ENCODE measurements at regions not wholly inside any gene's neighbourhood (a gene's known extent, or its start where the extent isn't known, plus 50 kb on each side); places are given as distances from the start of the nearest gene placed in this dataset.

- DNase-seq (ENCODE audit: low read depth, low spot score) = no peak
- in situ Hi-C loops (cut with HindIII; ENCODE audit: low pct_unique_long_range_greater_than_20kb, low sequenced_read_pairs) = no loop called here
These were observed 158.1 kb upstream of the USP38 start for GRCh38 chr4:143026459-143027170.

DNA sequence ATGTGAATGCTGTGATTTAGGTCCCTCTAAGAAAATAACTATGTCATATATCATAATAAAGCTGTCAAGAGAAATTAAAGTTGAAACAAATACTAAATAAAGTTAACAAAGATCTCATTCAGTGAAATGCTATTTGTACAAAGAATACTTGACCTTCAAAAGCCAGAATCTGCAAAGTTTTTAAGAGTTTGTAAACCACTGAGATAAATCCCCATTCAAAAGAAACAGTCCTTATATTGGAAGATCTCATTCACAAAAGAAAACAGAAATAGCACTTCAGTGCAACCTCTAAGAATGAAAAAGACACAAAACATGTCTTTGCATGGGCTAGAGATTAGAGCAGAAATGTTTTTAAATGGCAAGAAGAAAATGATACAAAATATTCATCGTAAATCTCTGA is 149.1 kb upstream of the USP38 start:
- in situ Hi-C loops (cut with HindIII; ENCODE audit: low pct_unique_long_range_greater_than_20kb, low sequenced_read_pairs) = no loop called here
- DNase-seq (ENCODE audit: low read depth, low spot score) = peak; percentile 66

GRCh38 chr4:143036443-143036842 is 148.3 kb upstream of the USP38 start:
- in situ Hi-C loops (cut with HindIII; ENCODE audit: low pct_unique_long_range_greater_than_20kb, low sequenced_read_pairs) = no loop called here
- no peak for DNase-seq (ENCODE audit: low read depth, low spot score)

GRCh38 chr4:143046454-143046853 is 138.3 kb upstream of the USP38 start:
- in situ Hi-C loops (cut with HindIII; ENCODE audit: low pct_unique_long_range_greater_than_20kb, low sequenced_read_pairs) = no loop called here
- DNase-seq (ENCODE audit: low read depth, low spot score) = no peak

GRCh38 chr4:143046906-143047305 is 137.8 kb upstream of the USP38 start:
- DNase-seq (ENCODE audit: low read depth, low spot score) = no peak
- in situ Hi-C loops (cut with HindIII; ENCODE audit: low pct_unique_long_range_greater_than_20kb, low sequenced_read_pairs) = no loop called here

GRCh38 chr4:143054971-143055370 is 129.7 kb upstream of the USP38 start:
- DNase-seq (ENCODE audit: low read depth, low spot score) = no peak
- in situ Hi-C loops (cut with HindIII; ENCODE audit: low pct_unique_long_range_greater_than_20kb, low sequenced_read_pairs) = no loop called here

- in situ Hi-C loops (cut with HindIII; ENCODE audit: low pct_unique_long_range_greater_than_20kb, low sequenced_read_pairs) = no loop called here
- DNase-seq (ENCODE audit: low read depth, low spot score) = no peak
These were observed 128.7 kb upstream of the USP38 start for GRCh38 chr4:143055997-143056396.

DNA sequence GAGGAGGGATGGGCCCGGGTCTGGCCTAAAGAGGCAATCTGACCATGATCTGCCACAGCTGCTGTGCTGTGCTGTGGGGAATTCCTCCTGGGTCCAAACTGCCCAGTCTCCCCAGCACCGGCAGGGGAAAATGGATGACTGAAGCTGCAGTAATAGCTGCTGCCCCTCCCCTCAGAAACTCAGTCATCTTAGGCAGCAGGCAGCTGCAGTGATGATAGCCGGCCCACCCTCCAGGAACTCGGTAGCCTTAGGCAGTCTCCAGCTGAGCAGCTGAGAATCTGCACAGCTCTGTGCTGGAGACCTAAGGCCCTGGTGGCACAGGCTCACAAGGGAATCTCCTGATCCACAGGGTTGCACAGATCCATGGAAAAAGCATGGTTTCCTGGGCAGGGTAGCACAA is 113.4 kb upstream of the USP38 start:
- DNase-seq (ENCODE audit: low read depth, low spot score) = no peak
- in situ Hi-C loops (cut with HindIII; ENCODE audit: low pct_unique_long_range_greater_than_20kb, low sequenced_read_pairs) = no loop called here

- in situ Hi-C loops (cut with HindIII; ENCODE audit: low pct_unique_long_range_greater_than_20kb, low sequenced_read_pairs) = no loop called here
- DNase-seq (ENCODE audit: low read depth, low spot score) = no peak
These were observed 108.0 kb upstream of the USP38 start for GRCh38 chr4:143076723-143077122.

- DNase-seq (ENCODE audit: low read depth, low spot score) = no peak
- in situ Hi-C loops (cut with HindIII; ENCODE audit: low pct_unique_long_range_greater_than_20kb, low sequenced_read_pairs) = no loop called here
These were observed 102.0 kb upstream of the USP38 start for GRCh38 chr4:143082701-143083100.

DNA sequence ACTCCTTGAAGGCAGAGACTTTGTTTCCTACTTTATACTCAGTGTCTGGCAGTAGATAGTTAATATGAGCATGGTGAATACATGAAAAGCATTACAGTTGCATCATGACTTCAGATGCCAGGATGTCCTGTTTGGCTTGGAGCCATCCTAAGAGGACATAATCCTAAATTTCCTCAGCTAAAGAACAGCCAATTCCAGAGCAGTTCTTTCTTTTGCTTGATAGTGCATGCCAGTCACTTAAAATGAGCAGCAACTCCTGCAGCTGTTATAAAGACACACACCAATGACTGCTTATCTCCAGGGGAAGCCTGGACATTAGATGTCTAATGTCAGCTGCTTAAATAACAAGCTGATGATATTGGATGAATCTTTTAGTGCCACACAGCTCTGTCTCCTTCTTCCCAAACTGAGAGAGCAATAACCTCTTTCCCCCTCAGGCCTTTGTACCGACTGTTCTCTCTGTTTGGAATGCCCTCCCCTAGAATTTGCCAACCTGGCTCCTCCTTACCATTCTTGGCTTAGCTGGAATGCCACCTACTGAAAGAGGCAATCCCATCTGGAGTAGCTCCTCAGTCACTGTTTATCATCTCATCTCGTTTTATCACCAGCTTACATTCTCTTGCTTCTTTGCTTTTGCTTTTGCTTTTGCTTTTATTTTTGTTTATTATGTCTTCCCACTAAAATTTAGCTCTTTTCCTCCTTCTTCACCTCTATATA is 100.8 kb upstream of the USP38 start:
- in situ Hi-C loops (cut with HindIII; ENCODE audit: low pct_unique_long_range_greater_than_20kb, low sequenced_read_pairs) = no loop called here
- peak; percentile 47 for DNase-seq (ENCODE audit: low read depth, low spot score)

DNA sequence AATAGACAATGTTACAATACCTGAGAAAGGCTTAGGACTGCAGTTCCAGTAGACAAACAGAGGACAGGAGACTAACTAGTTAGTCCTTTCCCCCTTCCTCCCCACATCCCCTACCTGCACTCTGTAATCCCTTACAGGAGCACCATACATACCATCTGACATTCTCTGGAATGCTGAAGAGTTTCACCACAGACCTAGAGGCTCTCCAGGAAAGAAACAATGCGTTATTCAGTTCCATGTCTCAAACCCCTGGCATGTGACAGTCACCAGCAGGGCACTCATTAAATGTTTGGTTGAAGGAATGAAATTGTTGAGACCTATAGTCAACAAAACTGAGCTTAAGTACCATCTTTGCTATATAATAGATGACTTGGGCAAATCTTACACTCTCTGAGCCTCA is 100.2 kb upstream of the USP38 start:
- DNase-seq (ENCODE audit: low read depth, low spot score) = peak; percentile 94
- in situ Hi-C loops (cut with HindIII; ENCODE audit: low pct_unique_long_range_greater_than_20kb, low sequenced_read_pairs) = no loop called here

- in situ Hi-C loops (cut with HindIII; ENCODE audit: low pct_unique_long_range_greater_than_20kb, low sequenced_read_pairs) = no loop called here
- peak; percentile 63 for DNase-seq (ENCODE audit: low read depth, low spot score)
These were observed 99.5 kb upstream of the USP38 start for GRCh38 chr4:143085224-143085623.

DNA sequence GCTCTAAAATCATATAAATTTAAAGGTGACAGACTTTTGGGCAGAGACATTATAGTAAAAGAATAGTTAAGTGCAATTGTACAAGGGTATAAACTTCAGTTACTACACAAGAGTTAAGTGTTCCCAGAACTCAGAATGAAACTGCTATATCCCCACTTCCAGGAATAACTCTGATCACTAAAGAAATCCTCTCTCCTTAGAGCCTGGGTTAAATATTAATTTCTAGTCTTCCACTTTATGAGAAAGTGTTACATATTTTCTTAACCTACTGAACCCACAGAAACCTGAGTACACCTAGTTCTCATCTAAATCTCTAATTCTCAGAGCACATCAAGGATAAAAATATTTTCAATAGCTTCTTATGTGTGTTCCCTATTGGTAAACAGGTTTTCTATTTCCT is 99.1 kb upstream of the USP38 start:
- in situ Hi-C loops (cut with HindIII; ENCODE audit: low pct_unique_long_range_greater_than_20kb, low sequenced_read_pairs) = no loop called here
- no peak for DNase-seq (ENCODE audit: low read depth, low spot score)

- in situ Hi-C loops (cut with HindIII; ENCODE audit: low pct_unique_long_range_greater_than_20kb, low sequenced_read_pairs) = no loop called here
- peak; percentile 17 for DNase-seq (ENCODE audit: low read depth, low spot score)
These were observed 95.4 kb upstream of the USP38 start for GRCh38 chr4:143089291-143089690.

DNA sequence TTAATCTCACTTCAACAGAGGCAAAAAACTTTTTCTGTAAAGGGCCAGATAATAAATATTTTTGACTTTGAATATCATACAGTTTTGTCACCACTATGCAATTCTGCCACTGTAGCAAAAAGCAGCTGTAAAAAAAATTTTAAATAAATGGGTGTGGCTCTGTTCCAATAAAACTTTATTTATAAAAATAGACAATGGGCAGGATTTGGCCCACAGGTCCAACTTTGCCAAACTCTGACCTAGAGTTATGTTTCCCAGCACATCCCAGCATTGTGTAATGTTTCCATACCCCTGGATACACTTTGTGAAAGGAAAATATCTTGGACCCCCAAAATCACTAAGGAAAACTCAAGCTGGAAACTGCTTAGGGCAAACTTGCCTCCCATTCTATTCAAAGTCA is 94.9 kb upstream of the USP38 start:
- in situ Hi-C loops (cut with HindIII; ENCODE audit: low pct_unique_long_range_greater_than_20kb, low sequenced_read_pairs) = no loop called here
- no peak for DNase-seq (ENCODE audit: low read depth, low spot score)

DNA sequence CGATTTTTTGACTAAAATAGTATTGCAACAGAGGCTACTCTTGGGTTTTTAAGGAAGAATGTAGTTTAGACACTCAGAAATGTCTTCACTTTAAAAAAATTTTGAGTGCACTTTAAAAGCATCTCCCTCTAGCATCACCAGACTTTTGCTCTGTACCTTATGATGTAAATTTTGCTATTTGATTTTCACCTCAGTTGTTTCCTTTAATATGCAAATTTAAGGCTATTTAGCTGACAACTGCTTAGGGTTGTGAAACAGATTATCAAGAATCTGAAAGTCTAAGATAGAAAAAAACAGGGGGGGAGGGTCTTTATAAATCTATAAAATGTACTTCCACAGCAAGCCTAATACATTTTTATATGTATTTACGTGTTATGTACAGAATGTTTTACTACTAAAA is 92.9 kb upstream of the USP38 start:
- in situ Hi-C loops (cut with HindIII; ENCODE audit: low pct_unique_long_range_greater_than_20kb, low sequenced_read_pairs) = no loop called here
- no peak for DNase-seq (ENCODE audit: low read depth, low spot score)

DNA sequence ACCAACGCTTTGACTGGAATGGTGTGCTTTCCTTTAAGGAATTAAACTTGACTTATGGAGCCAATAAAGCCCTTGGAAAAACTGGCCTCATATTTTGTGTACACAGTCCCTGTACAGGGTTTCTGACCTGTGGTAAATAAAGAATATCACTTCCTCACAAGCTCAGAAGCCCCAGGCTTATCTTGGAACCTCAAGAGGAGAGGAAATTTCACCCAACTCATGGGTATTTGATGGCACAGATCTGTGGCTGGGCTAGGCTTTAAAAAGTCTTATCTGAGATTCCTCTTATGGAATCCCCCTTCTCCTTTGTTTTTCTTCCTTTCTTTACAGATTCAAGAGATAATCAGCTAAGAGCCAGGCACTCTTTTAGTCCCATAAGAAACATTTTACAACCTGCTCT is 89.3 kb upstream of the USP38 start:
- in situ Hi-C loops (cut with HindIII; ENCODE audit: low pct_unique_long_range_greater_than_20kb, low sequenced_read_pairs) = no loop called here
- DNase-seq (ENCODE audit: low read depth, low spot score) = no peak

DNA sequence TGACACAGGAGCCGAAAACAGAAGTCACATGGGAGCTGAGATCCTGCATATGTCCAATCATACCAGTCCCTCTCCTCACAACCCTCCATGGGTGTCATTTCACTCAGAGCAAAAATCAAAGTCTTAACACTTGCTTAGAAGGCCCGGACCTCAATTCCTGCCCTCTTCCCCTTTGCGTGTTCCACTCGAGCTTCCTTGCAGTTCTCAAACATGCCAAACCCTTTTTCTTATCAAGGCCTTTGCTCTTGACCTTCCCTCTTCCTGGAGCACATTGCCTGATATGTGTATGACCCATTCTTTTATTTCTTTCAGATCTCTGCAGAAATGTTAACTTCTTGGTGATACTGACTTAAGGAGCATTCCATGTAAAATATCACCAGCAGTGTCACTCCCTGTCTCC is 87.0 kb upstream of the USP38 start:
- in situ Hi-C loops (cut with HindIII; ENCODE audit: low pct_unique_long_range_greater_than_20kb, low sequenced_read_pairs) = no loop called here
- DNase-seq (ENCODE audit: low read depth, low spot score) = no peak

Measured in SK-MEL-5 (cell line).